ENCODE measurements at regions not wholly inside any gene's neighbourhood (a gene's known extent, or its start where the extent isn't known, plus 50 kb on each side); places are given as distances from the start of the nearest gene placed in this dataset.

GRCh38 chr3:76943671-76944070, 96.2 kb upstream of the ROBO2 start:
- TF ChIP-seq CREB1 (IDR thresholded peaks at IDR 0.05; ENCODE audit: low read depth) (no peak), TEAD4 (IDR thresholded peaks at IDR 0.05) (no peak), EGR1 (IDR thresholded peaks at IDR 0.05) (no peak), ZBTB7A (IDR thresholded peaks at IDR 0.05; ENCODE audit: low read depth) (no peak), FOXM1 (IDR thresholded peaks at IDR 0.05; ENCODE audit: borderline replicate concordance, low read depth) (no peak), YY1 (IDR thresholded peaks at IDR 0.05; ENCODE audit: low read depth) (no peak), EP300 (IDR thresholded peaks at IDR 0.05; ENCODE audit: borderline replicate concordance) (no peak), NFIC (IDR thresholded peaks at IDR 0.05) (no peak), RAD21 (IDR thresholded peaks at IDR 0.05; ENCODE audit: low read depth) (no peak)

- TF ChIP-seq EP300 (IDR thresholded peaks at IDR 0.05; ENCODE audit: borderline replicate concordance) (no peak), REST (IDR thresholded peaks at IDR 0.05; ENCODE audit: low read depth) (no peak), TAF1 (IDR thresholded peaks at IDR 0.05; ENCODE audit: low read depth) (no peak), USF1 (IDR thresholded peaks at IDR 0.05) (no peak), CREB1 (IDR thresholded peaks at IDR 0.05; ENCODE audit: low read depth) (no peak), NFIC (IDR thresholded peaks at IDR 0.05) (no peak), FOXM1 (IDR thresholded peaks at IDR 0.05; ENCODE audit: borderline replicate concordance, low read depth) (no peak), ZBTB7A (IDR thresholded peaks at IDR 0.05; ENCODE audit: low read depth) (no peak), EGR1 (IDR thresholded peaks at IDR 0.05) (no peak), YY1 (IDR thresholded peaks at IDR 0.05; ENCODE audit: low read depth) (no peak), CEBPB (IDR thresholded peaks at IDR 0.05) (no peak), TEAD4 (IDR thresholded peaks at IDR 0.05) (no peak), TCF12 (IDR thresholded peaks at IDR 0.05; ENCODE audit: low read depth) (no peak), MAX (IDR thresholded peaks at IDR 0.05) (no peak), RAD21 (IDR thresholded peaks at IDR 0.05; ENCODE audit: low read depth) (no peak)
These were observed 90.9 kb upstream of the ROBO2 start for GRCh38 chr3:76949033-76949432.

GRCh38 chr3:76949462-76949861, 90.4 kb upstream of the ROBO2 start:
- no peak for TF ChIP-seq CREB1 (IDR thresholded peaks at IDR 0.05; ENCODE audit: low read depth)
- no peak for TF ChIP-seq TCF12 (IDR thresholded peaks at IDR 0.05; ENCODE audit: low read depth)
- TF ChIP-seq REST (IDR thresholded peaks at IDR 0.05; ENCODE audit: low read depth), result no peak
- TF ChIP-seq TEAD4 (IDR thresholded peaks at IDR 0.05), result no peak
- no peak for TF ChIP-seq NFIC (IDR thresholded peaks at IDR 0.05)

GRCh38 chr3:76950590-76950989, 89.3 kb upstream of the ROBO2 start:
- no peak for TF ChIP-seq MAX (IDR thresholded peaks at IDR 0.05)
- no peak for TF ChIP-seq EP300 (IDR thresholded peaks at IDR 0.05; ENCODE audit: borderline replicate concordance)
- TF ChIP-seq USF1 (IDR thresholded peaks at IDR 0.05), result no peak
- TF ChIP-seq TCF12 (IDR thresholded peaks at IDR 0.05; ENCODE audit: low read depth), result no peak
- TF ChIP-seq NFIC (IDR thresholded peaks at IDR 0.05), result no peak
- TF ChIP-seq TEAD4 (IDR thresholded peaks at IDR 0.05), result no peak
- TF ChIP-seq REST (IDR thresholded peaks at IDR 0.05; ENCODE audit: low read depth), result no peak
- TF ChIP-seq YY1 (IDR thresholded peaks at IDR 0.05; ENCODE audit: low read depth), result no peak
- TF ChIP-seq CREB1 (IDR thresholded peaks at IDR 0.05; ENCODE audit: low read depth), result no peak

GRCh38 chr3:76954412-76954811, 85.5 kb upstream of the ROBO2 start:
- TF ChIP-seq YY1 (IDR thresholded peaks at IDR 0.05; ENCODE audit: low read depth) (no peak), CREB1 (IDR thresholded peaks at IDR 0.05; ENCODE audit: low read depth) (no peak), TEAD4 (IDR thresholded peaks at IDR 0.05) (no peak), TAF1 (IDR thresholded peaks at IDR 0.05; ENCODE audit: low read depth) (no peak), RAD21 (IDR thresholded peaks at IDR 0.05; ENCODE audit: low read depth) (no peak), NFIC (IDR thresholded peaks at IDR 0.05) (no peak), USF1 (IDR thresholded peaks at IDR 0.05) (no peak), FOXM1 (IDR thresholded peaks at IDR 0.05; ENCODE audit: borderline replicate concordance, low read depth) (no peak), EGR1 (IDR thresholded peaks at IDR 0.05) (no peak), ZBTB7A (IDR thresholded peaks at IDR 0.05; ENCODE audit: low read depth) (no peak), TCF12 (IDR thresholded peaks at IDR 0.05; ENCODE audit: low read depth) (no peak)
